ENCODE measurements at regions not wholly inside any gene's neighbourhood (a gene's known extent, or its start where the extent isn't known, plus 50 kb on each side); places are given as distances from the start of the nearest gene placed in this dataset.

GRCh38 chr2:126504949-126505348, 151.0 kb upstream of the GYPC start:
- no peak for DNase-seq

- no peak for DNase-seq
Observed at GRCh38 chr2:126506786-126507185, 149.2 kb upstream of the GYPC start.

GRCh38 chr2:126507425-126507911, 148.5 kb upstream of the GYPC start:
- peak; percentile 31 for DNase-seq

GRCh38 chr2:126510356-126510755, 145.6 kb upstream of the GYPC start:
- peak; percentile 13 for DNase-seq

- DNase-seq = no peak
Observed at GRCh38 chr2:126510960-126511359, 145.0 kb upstream of the GYPC start.

- DNase-seq = peak; percentile 29
Observed at GRCh38 chr2:126512026-126512425, 143.9 kb upstream of the GYPC start.

GRCh38 chr2:126513033-126513432, 142.9 kb upstream of the GYPC start:
- no peak for DNase-seq

GRCh38 chr2:126515471-126515870, 140.5 kb upstream of the GYPC start:
- DNase-seq = no peak

GRCh38 chr2:126518196-126518595, 137.8 kb upstream of the GYPC start:
- DNase-seq = no peak

GRCh38 chr2:126527836-126528490, 128.0 kb upstream of the GYPC start:
- DNase-seq = no peak

GRCh38 chr2:126531029-126531428, 124.9 kb upstream of the GYPC start:
- DNase-seq = no peak

GRCh38 chr2:126534478-126534877, 121.5 kb upstream of the GYPC start:
- DNase-seq = no peak

GRCh38 chr2:126535408-126535807, 120.5 kb upstream of the GYPC start:
- DNase-seq = no peak

- DNase-seq = no peak
Observed at GRCh38 chr2:126536605-126537200, 119.3 kb upstream of the GYPC start.

- no peak for DNase-seq
Observed at GRCh38 chr2:126539101-126539500, 116.9 kb upstream of the GYPC start.

- no peak for DNase-seq
Observed at GRCh38 chr2:126542247-126542646, 113.7 kb upstream of the GYPC start.

- DNase-seq = no peak
Observed at GRCh38 chr2:126543081-126543480, 112.9 kb upstream of the GYPC start.

GRCh38 chr2:126558029-126558428, 97.9 kb upstream of the GYPC start:
- no peak for DNase-seq

GRCh38 chr2:126568734-126569133, 87.2 kb upstream of the GYPC start:
- no peak for DNase-seq

- DNase-seq = no peak
Observed at GRCh38 chr2:126571403-126571802, 84.6 kb upstream of the GYPC start.

GRCh38 chr2:126575631-126576030, 80.3 kb upstream of the GYPC start:
- no peak for DNase-seq

- DNase-seq = no peak
Observed at GRCh38 chr2:126579868-126580267, 76.1 kb upstream of the GYPC start.

GRCh38 chr2:126586317-126586716, 69.6 kb upstream of the GYPC start:
- DNase-seq = no peak

GRCh38 chr2:126599062-126599461, 56.9 kb upstream of the GYPC start:
- no peak for DNase-seq
